ENCODE measurements at regions not wholly inside any gene's neighbourhood (a gene's known extent, or its start where the extent isn't known, plus 50 kb on each side); places are given as distances from the start of the nearest gene placed in this dataset.

GRCh38 chr4:63580796-63581475 lies 828.3 kb downstream of the TECRL start:
- H3K4me3 Mint-ChIP-seq, result no peak overlapping the region
- no peak overlapping the region for H3K27ac Mint-ChIP-seq
- no peak for DNase-seq
- CTCF ChIA-PET, result no interaction called here
- peaks cover 5% of the 10 kb centered on the region for H3K9me3 Mint-ChIP-seq (ENCODE audit: insufficient read depth)
- ATAC-seq, result no peak
- H3K4me1 Mint-ChIP-seq (ENCODE audit: low read depth), result no peaks in the 10 kb centered on the region
- H3K27me3 Mint-ChIP-seq (ENCODE audit: low read depth), result no peaks in the 10 kb centered on the region
- H3K36me3 Mint-ChIP-seq (ENCODE audit: low read depth), result no peaks in the 10 kb centered on the region
- POLR2A ChIA-PET, result no interaction called here

DNA sequence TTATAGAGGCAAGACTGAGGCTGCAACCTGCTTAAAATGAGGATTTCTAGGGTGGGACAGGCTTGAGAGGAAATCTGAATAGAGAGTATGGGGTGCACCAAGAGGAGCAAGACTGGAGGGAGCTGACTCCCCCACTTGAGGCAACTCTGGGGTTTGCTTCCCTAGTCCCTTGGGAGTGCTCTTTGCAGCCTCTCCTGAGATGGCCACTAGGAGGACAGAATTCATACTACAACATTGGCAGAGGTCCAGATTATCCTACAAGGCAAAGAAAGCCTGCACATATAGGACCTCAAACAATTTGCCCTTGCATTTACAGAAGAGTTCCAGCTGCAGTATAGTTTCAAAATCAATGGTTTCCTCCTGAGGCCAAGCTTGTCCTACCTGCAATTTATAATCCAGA lies 830.9 kb downstream of the TECRL start:
- ChIA-PET CTCF (no interaction called here), POLR2A (no interaction called here)
- Mint-ChIP-seq H3K27ac (no peak overlapping the region), H3K27me3 (ENCODE audit: low read depth) (no peaks in the 10 kb centered on the region), H3K36me3 (ENCODE audit: low read depth) (no peaks in the 10 kb centered on the region), H3K4me3 (no peak overlapping the region), H3K4me1 (ENCODE audit: low read depth) (no peaks in the 10 kb centered on the region), H3K9me3 (ENCODE audit: insufficient read depth) (peaks cover 10% of the 10 kb centered on the region)
- DNase-seq (no peak), ATAC-seq (no peak)

GRCh38 chr4:63566658-63567057 lies 842.6 kb downstream of the TECRL start:
- H3K4me1 Mint-ChIP-seq (ENCODE audit: low read depth), result no peaks in the 10 kb centered on the region
- no peak for DNase-seq
- ChIA-PET CTCF (no interaction called here), POLR2A (no interaction called here)
- no peaks in the 10 kb centered on the region for H3K27me3 Mint-ChIP-seq (ENCODE audit: low read depth)
- no peak overlapping the region for H3K4me3 Mint-ChIP-seq
- no peak overlapping the region for H3K27ac Mint-ChIP-seq
- H3K36me3 Mint-ChIP-seq (ENCODE audit: low read depth), result no peaks in the 10 kb centered on the region
- peaks cover 3% of the 10 kb centered on the region for H3K9me3 Mint-ChIP-seq (ENCODE audit: insufficient read depth)
- ATAC-seq, result no peak

DNA sequence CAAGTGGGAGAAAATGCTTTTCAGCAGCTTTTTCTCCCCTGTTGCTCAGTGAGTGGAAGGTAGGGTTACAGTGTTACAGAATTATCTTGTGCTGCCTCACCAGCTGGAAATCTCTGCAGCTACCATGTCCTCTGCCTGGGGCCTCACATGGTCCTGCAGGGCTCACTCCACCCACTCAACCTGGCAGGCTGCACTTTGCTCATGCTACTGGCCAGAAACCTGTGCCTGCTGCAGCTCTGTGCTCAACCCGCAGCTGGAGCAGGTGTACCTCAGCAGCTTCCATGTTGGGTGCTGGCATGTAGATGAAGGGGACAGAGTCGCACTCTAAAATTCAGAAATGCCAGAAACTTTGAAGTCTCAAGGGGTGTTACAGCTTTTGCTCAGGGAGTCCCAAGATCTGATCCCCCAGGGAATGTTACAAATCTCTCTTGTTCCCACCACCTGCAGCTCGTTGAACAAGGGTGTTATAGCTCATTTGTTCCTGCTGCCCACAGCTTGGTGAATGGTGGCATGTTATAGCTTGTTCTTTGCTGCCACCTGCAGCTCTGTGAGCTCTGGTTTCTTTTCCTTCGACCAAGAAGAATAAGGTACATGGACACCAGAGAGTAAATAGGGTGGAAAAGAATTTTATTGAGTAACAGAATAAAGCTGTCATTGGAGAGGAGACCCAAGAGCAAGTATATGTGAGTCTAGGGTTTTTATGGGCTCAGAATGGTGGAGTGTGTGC lies 845.8 kb downstream of the TECRL start:
- H3K36me3 Mint-ChIP-seq (ENCODE audit: low read depth), result no peaks in the 10 kb centered on the region
- ATAC-seq (no peak), DNase-seq (no peak)
- H3K4me1 Mint-ChIP-seq (ENCODE audit: low read depth), result no peaks in the 10 kb centered on the region
- peaks cover 11% of the 10 kb centered on the region for H3K9me3 Mint-ChIP-seq (ENCODE audit: insufficient read depth)
- no peak overlapping the region for H3K27ac Mint-ChIP-seq
- POLR2A ChIA-PET, result no interaction called here
- no peaks in the 10 kb centered on the region for H3K27me3 Mint-ChIP-seq (ENCODE audit: low read depth)
- CTCF ChIA-PET, result no interaction called here
- no peak overlapping the region for H3K4me3 Mint-ChIP-seq

GRCh38 chr4:63558709-63559108 lies 850.5 kb downstream of the TECRL start:
- H3K4me3 Mint-ChIP-seq, result no peak overlapping the region
- no peak overlapping the region for H3K27ac Mint-ChIP-seq
- ATAC-seq, result no peak
- no peak for DNase-seq
- no peaks in the 10 kb centered on the region for H3K27me3 Mint-ChIP-seq (ENCODE audit: low read depth)
- ChIA-PET CTCF (no interaction called here), POLR2A (no interaction called here)
- peaks cover 10% of the 10 kb centered on the region for H3K9me3 Mint-ChIP-seq (ENCODE audit: insufficient read depth)
- H3K36me3 Mint-ChIP-seq (ENCODE audit: low read depth), result no peaks in the 10 kb centered on the region
- no peaks in the 10 kb centered on the region for H3K4me1 Mint-ChIP-seq (ENCODE audit: low read depth)

DNA sequence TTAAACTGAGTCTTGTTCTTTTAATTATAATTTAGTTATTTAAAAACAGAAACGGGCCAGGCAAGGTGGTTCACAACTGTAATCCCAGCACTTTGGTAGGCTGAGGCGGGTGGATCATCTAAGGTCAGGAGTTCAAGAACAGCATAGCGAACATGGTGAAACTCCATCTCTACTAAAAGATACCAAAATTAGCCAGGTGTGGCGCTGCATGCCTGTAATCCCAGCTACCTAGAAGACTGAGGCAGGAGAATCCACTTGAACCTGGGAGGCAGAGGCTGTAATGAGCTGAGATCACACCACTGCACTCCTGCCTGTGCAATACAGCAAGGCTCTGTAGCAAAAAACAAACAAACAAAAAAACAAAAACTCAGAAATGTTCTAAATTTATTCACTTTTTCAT lies 852.9 kb downstream of the TECRL start:
- ChIA-PET CTCF (no interaction called here), POLR2A (no interaction called here)
- DNase-seq, result no peak
- peaks cover 14% of the 10 kb centered on the region for H3K9me3 Mint-ChIP-seq (ENCODE audit: insufficient read depth)
- H3K36me3 Mint-ChIP-seq (ENCODE audit: low read depth), result no peaks in the 10 kb centered on the region
- no peak overlapping the region for H3K4me3 Mint-ChIP-seq
- no peak overlapping the region for H3K27ac Mint-ChIP-seq
- H3K4me1 Mint-ChIP-seq (ENCODE audit: low read depth), result no peaks in the 10 kb centered on the region
- no peaks in the 10 kb centered on the region for H3K27me3 Mint-ChIP-seq (ENCODE audit: low read depth)
- no peak for ATAC-seq

DNA sequence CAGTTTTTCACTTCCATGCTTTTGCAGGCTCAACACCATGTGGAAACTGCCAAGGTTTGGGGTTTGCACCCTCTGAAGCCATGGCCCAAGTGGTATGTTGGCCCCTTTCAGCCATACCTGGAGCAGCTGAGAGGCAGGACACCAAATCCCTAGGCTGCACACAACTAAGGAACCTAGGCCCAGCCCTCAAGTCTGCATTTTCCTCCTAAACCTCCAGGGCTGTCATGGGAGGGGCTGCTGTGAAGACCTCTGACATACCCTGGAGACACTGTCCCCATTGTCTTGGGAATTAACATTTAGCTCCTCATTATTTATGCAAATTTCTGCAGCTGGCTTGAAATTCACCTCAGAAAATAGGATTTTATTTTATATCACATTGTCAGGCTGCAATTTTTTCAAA lies 856.1 kb downstream of the TECRL start:
- Mint-ChIP-seq H3K36me3 (ENCODE audit: low read depth) (no peaks in the 10 kb centered on the region), H3K27ac (no peak overlapping the region), H3K27me3 (ENCODE audit: low read depth) (no peaks in the 10 kb centered on the region), H3K4me1 (ENCODE audit: low read depth) (no peaks in the 10 kb centered on the region), H3K9me3 (ENCODE audit: insufficient read depth) (peaks cover 6% of the 10 kb centered on the region), H3K4me3 (no peak overlapping the region)
- POLR2A ChIA-PET, result no interaction called here
- DNase-seq (no peak), ATAC-seq (no peak)
- CTCF ChIA-PET, result no interaction called here

DNA sequence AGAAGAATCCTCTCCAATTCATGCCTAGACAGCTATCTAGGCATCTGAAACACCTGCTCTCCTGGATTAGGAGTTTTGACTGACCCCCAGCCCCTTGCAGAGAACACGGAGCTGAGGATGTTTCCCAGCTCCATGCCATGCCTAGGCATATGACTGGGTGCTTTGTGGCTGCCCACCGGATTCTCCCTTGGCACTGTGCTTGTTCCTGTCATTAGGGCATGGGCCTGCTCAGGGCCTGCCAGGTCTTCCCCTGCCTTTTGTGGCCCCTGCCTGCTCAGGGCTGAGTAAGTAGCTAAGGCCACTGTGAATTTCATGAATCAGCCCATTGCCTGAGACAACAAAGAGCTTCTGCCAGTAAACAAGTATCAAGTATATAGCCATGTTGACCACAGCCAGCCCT lies 867.4 kb downstream of the TECRL start:
- POLR2A ChIA-PET, result no interaction called here
- no peaks in the 10 kb centered on the region for H3K4me1 Mint-ChIP-seq (ENCODE audit: low read depth)
- H3K27me3 Mint-ChIP-seq (ENCODE audit: low read depth), result no peaks in the 10 kb centered on the region
- no peak overlapping the region for H3K4me3 Mint-ChIP-seq
- no peak for ATAC-seq
- CTCF ChIA-PET, result no interaction called here
- H3K36me3 Mint-ChIP-seq (ENCODE audit: low read depth), result no peaks in the 10 kb centered on the region
- no peak overlapping the region for H3K27ac Mint-ChIP-seq
- H3K9me3 Mint-ChIP-seq (ENCODE audit: insufficient read depth), result peaks cover 15% of the 10 kb centered on the region
- no peak for DNase-seq

- ChIA-PET POLR2A (no interaction called here), CTCF (no interaction called here)
- no peaks in the 10 kb centered on the region for H3K27me3 Mint-ChIP-seq (ENCODE audit: low read depth)
- peaks cover 5% of the 10 kb centered on the region for H3K9me3 Mint-ChIP-seq (ENCODE audit: insufficient read depth)
- no peak for DNase-seq
- H3K4me1 Mint-ChIP-seq (ENCODE audit: low read depth), result no peaks in the 10 kb centered on the region
- H3K36me3 Mint-ChIP-seq (ENCODE audit: low read depth), result no peaks in the 10 kb centered on the region
- no peak overlapping the region for H3K4me3 Mint-ChIP-seq
- no peak overlapping the region for H3K27ac Mint-ChIP-seq
- no peak for ATAC-seq
These were observed 879.5 kb downstream of the TECRL start for GRCh38 chr4:63529581-63530337.

- POLR2A ChIA-PET, result no interaction called here
- Mint-ChIP-seq H3K4me3 (no peak overlapping the region), H3K36me3 (ENCODE audit: low read depth) (no peaks in the 10 kb centered on the region), H3K9me3 (ENCODE audit: insufficient read depth) (peaks cover 5% of the 10 kb centered on the region), H3K4me1 (ENCODE audit: low read depth) (no peaks in the 10 kb centered on the region), H3K27me3 (ENCODE audit: low read depth) (no peaks in the 10 kb centered on the region), H3K27ac (no peak overlapping the region)
- no peak for ATAC-seq
- DNase-seq, result no peak
- CTCF ChIA-PET, result no interaction called here
These were observed 880.8 kb downstream of the TECRL start for GRCh38 chr4:63528256-63528991.

GRCh38 chr4:63526251-63526650 lies 883.0 kb downstream of the TECRL start:
- CTCF ChIA-PET, result no interaction called here
- ATAC-seq, result no peak
- Mint-ChIP-seq H3K36me3 (ENCODE audit: low read depth) (no peaks in the 10 kb centered on the region), H3K4me3 (no peak overlapping the region), H3K4me1 (ENCODE audit: low read depth) (no peaks in the 10 kb centered on the region), H3K9me3 (ENCODE audit: insufficient read depth) (peaks cover 13% of the 10 kb centered on the region), H3K27me3 (ENCODE audit: low read depth) (no peaks in the 10 kb centered on the region), H3K27ac (no peak overlapping the region)
- POLR2A ChIA-PET, result no interaction called here
- DNase-seq, result no peak

DNA sequence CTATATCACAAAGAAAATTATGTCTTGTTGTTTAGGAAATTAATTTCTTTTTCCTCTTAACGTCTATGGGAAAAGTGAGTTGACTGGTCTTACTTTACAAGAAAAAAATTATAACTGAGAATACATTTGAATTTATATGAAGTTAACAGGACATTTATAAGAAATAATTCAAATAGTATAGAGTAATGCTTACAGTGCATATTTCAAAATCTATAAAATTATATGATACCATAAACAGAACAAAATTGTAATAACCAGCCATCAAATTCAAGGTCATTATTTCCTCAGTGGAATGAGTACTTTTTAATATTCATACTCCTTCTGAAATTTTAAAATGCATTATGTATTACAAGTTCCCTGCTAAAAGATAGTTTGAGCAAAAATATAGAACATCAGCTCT lies 884.5 kb downstream of the TECRL start:
- ChIA-PET POLR2A (no interaction called here), CTCF (no interaction called here)
- DNase-seq (no peak), ATAC-seq (no peak)
- Mint-ChIP-seq H3K4me1 (ENCODE audit: low read depth) (no peaks in the 10 kb centered on the region), H3K4me3 (no peak overlapping the region), H3K27ac (no peak overlapping the region), H3K9me3 (ENCODE audit: insufficient read depth) (peaks cover 16% of the 10 kb centered on the region), H3K36me3 (ENCODE audit: low read depth) (no peaks in the 10 kb centered on the region), H3K27me3 (ENCODE audit: low read depth) (no peaks in the 10 kb centered on the region)
